ENCODE measurements at regions not wholly inside any gene's neighbourhood (a gene's known extent, or its start where the extent isn't known, plus 50 kb on each side); places are given as distances from the start of the nearest gene placed in this dataset.

DNA sequence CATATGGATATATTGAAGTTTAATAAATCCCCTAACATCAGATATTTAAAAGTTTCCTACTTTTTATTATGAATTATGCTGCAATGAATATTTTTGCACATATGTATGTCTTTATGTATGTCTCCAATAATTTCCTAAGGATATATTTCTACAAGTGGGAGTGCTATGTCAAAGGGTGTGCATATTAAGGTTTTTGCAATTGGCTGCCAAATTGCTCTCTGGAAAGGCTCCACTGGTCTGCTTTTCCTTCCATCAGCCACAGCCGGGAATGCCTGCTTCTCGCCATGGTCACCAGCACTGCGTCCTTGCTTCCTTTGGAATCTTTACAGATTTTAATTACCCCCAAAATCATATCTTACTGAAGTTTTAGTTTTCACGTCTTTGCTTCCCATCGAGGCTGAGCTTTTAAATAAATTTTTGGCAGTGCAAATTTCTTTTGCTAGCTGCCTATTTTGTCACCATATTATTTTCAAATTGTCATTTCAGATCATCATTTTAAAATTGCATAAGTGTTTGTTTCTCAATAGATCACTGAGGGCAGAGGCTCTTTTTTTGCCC is 221.7 kb downstream of the SNX19 start:
- Histone ChIP-seq H3K4me1 (ENCODE audit: control insufficient read depth in 2 of 2, insufficient read depth in 2 of 2, low read length in 2 of 2) (no peaks in the 10 kb centered on the region), H3K79me2 (ENCODE audit: control insufficient read depth, insufficient read depth, low read length) (no peaks in the 10 kb centered on the region), H3K36me3 (replicated peaks in 1 of 2; ENCODE audit: control extremely low read depth in 1 of 2, control insufficient read depth in 1 of 2, extremely low read depth in 1 of 2, insufficient read depth in 2 of 2, low read length in 1 of 2) (no peaks in the 10 kb centered on the region), H3K9ac (ENCODE audit: low read length) (no peak overlapping the region), H2AFZ (ENCODE audit: insufficient read depth, low read depth, low read length, poor library complexity, severe bottlenecking) (no peak overlapping the region), H4K20me1 (ENCODE audit: control insufficient read depth, insufficient read depth, low read length, poor library complexity, severe bottlenecking) (no peaks in the 10 kb centered on the region), H3K9me3 (ENCODE audit: control extremely low read depth in 1 of 3, control insufficient read depth in 2 of 3, insufficient read depth in 1 of 3, low read length in 2 of 3) (no peaks in the 10 kb centered on the region), H3K4me2 (replicated peaks; ENCODE audit: low read depth, low read length, poor library complexity, severe bottlenecking) (no peak overlapping the region), H3K27ac (ENCODE audit: low read length in 2 of 2) (no peak overlapping the region), H3K4me3 (ENCODE audit: control extremely low read depth in 1 of 5, extremely low read depth in 1 of 5, insufficient read depth in 1 of 5, low read depth in 2 of 5, low read length in 4 of 5) (no peak overlapping the region), H3K27me3 (replicated peaks in 1 of 4; ENCODE audit: control extremely low read depth in 1 of 4, control insufficient read depth in 3 of 4, insufficient read depth in 4 of 4, low read length in 3 of 4) (no peaks in the 10 kb centered on the region)
- no peaks in the 10 kb centered on the region for H3K9me3 Mint-ChIP-seq (ENCODE audit: insufficient read depth)
- no peak overlapping the region for H3K27ac Mint-ChIP-seq
- ChIA-PET POLR2A (no interaction called here), CTCF (no interaction called here)
- ATAC-seq (ENCODE audit: low read depth) (no peak), DNase-seq (no peak)
- no peaks in the 10 kb centered on the region for H3K4me1 Mint-ChIP-seq
- TF ChIP-seq, protein P1, sequence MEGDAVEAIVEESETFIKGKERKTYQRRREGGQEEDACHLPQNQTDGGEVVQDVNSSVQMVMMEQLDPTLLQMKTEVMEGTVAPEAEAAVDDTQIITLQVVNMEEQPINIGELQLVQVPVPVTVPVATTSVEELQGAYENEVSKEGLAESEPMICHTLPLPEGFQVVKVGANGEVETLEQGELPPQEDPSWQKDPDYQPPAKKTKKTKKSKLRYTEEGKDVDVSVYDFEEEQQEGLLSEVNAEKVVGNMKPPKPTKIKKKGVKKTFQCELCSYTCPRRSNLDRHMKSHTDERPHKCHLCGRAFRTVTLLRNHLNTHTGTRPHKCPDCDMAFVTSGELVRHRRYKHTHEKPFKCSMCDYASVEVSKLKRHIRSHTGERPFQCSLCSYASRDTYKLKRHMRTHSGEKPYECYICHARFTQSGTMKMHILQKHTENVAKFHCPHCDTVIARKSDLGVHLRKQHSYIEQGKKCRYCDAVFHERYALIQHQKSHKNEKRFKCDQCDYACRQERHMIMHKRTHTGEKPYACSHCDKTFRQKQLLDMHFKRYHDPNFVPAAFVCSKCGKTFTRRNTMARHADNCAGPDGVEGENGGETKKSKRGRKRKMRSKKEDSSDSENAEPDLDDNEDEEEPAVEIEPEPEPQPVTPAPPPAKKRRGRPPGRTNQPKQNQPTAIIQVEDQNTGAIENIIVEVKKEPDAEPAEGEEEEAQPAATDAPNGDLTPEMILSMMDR (IDR thresholded peaks at IDR 0.05): no peak
- no peak for TF ChIP-seq EZH2 (IDR thresholded peaks at IDR 0.05; ENCODE audit: borderline replicate concordance, insufficient read depth, low read depth, low read length, poor library complexity, severe bottlenecking)
- peaks cover 3% of the 10 kb centered on the region for H3K27me3 Mint-ChIP-seq
- intact Hi-C loops (cut with micrococcal nuclease): no loop called here
- no peak overlapping the region for H3K4me3 Mint-ChIP-seq
- WGBS (ENCODE audit: insufficient coverage): 100% methylated on average over 3 of the region's 5 CpGs

DNA sequence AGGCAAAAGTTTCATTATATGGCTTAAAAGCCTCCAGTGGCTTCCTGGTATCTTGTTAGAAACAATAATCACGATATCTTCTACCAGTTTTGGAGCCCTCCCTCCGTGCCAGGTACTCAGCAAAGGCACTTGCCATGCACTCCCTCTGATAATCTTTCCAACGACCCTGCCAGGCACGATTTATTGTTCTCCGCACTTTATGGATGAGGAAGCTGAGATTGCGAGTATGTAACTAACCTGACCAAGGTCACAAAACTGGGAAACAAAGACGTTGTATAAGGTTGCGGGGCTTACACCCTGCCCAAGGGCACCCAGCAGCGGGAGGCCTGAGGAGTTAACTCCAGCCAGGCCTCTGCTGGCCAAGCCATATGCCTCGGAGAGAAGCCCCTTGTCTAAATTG is 218.1 kb downstream of the SNX19 start:
- POLR2A ChIA-PET: no interaction called here

More for the DNA sequence above, 218.1 kb downstream of the SNX19 start:
- H3K4me3 Mint-ChIP-seq: no peak overlapping the region
- Histone ChIP-seq H3K27ac (ENCODE audit: low read length in 2 of 2) (no peak overlapping the region), H3K4me2 (replicated peaks; ENCODE audit: low read depth, low read length, poor library complexity, severe bottlenecking) (no peak overlapping the region), H2AFZ (ENCODE audit: insufficient read depth, low read depth, low read length, poor library complexity, severe bottlenecking) (no peak overlapping the region), H3K4me1 (ENCODE audit: control insufficient read depth in 2 of 2, insufficient read depth in 2 of 2, low read length in 2 of 2) (no peaks in the 10 kb centered on the region), H3K9ac (ENCODE audit: low read length) (no peak overlapping the region), H3K27me3 (replicated peaks in 1 of 4; ENCODE audit: control extremely low read depth in 1 of 4, control insufficient read depth in 3 of 4, insufficient read depth in 4 of 4, low read length in 3 of 4) (no peaks in the 10 kb centered on the region), H3K36me3 (replicated peaks in 1 of 2; ENCODE audit: control extremely low read depth in 1 of 2, control insufficient read depth in 1 of 2, extremely low read depth in 1 of 2, insufficient read depth in 2 of 2, low read length in 1 of 2) (no peaks in the 10 kb centered on the region), H3K79me2 (ENCODE audit: control insufficient read depth, insufficient read depth, low read length) (no peaks in the 10 kb centered on the region), H3K9me3 (ENCODE audit: control extremely low read depth in 1 of 3, control insufficient read depth in 2 of 3, insufficient read depth in 1 of 3, low read length in 2 of 3) (peaks cover 0 to 3% (median 0%) of the 10 kb centered on the region in 3 donors), H3K4me3 (ENCODE audit: control extremely low read depth in 1 of 5, extremely low read depth in 1 of 5, insufficient read depth in 1 of 5, low read depth in 2 of 5, low read length in 4 of 5) (no peak overlapping the region), H4K20me1 (ENCODE audit: control insufficient read depth, insufficient read depth, low read length, poor library complexity, severe bottlenecking) (no peaks in the 10 kb centered on the region)
- no peak for DNase-seq
- no peak for TF ChIP-seq EZH2 (IDR thresholded peaks at IDR 0.05; ENCODE audit: borderline replicate concordance, insufficient read depth, low read depth, low read length, poor library complexity, severe bottlenecking)
- TF ChIP-seq, protein P1 (IDR thresholded peaks at IDR 0.05): no peak
- no peak for ATAC-seq (ENCODE audit: low read depth)
- CTCF ChIA-PET: no interaction called here
- 85% methylated on average over 10 of the region's 10 CpGs for WGBS (ENCODE audit: insufficient coverage)
- no peaks in the 10 kb centered on the region for H3K4me1 Mint-ChIP-seq
- no peak overlapping the region for H3K27ac Mint-ChIP-seq
- no peaks in the 10 kb centered on the region for H3K27me3 Mint-ChIP-seq
- intact Hi-C loops (cut with micrococcal nuclease): no loop called here
- H3K9me3 Mint-ChIP-seq (ENCODE audit: insufficient read depth): no peaks in the 10 kb centered on the region

Measured in B cell (primary cell).